Karpas-422 (cell line): ENCODE measurements at regions not wholly inside any gene's neighbourhood (a gene's known extent, or its start where the extent isn't known, plus 50 kb on each side); places are given as distances from the start of the nearest gene placed in this dataset.
A peak's percentile ranks its signal among the peaks of the same experiment; 100 is the strongest.

Experiments used
- DNase-seq: peaks from one replicate; pipeline ENCODE4 v3.0.0-alpha.2; 2015
- H2AFZ ChIP-seq: fragments of 200-600 bp; sonication (generic); 2 replicates; pipeline ENCODE4 v1.6.1; 2014; ENCODE audit warnings: antibody characterized with exemption, low read length, mixed read lengths
- H3K27ac ChIP-seq: fragments of 200-600 bp; sonication (generic); 2 replicates; pipeline ENCODE4 v1.5.1; 2014; ENCODE audit warnings: mild to moderate bottlenecking, low read length, moderate library complexity
- H3K27me3 ChIP-seq: fragments of 200-600 bp; sonication (generic); 2 replicates; pipeline ENCODE4 v1.6.1; 2014; ENCODE audit warnings: low read length, mixed read lengths
- H3K36me3 ChIP-seq: fragments of 200-600 bp; sonication (generic); 2 replicates; pipeline ENCODE4 v1.6.1; 2014; ENCODE audit warnings: low read length, mixed read lengths; ENCODE audit not compliant: insufficient read depth
- H3K4me1 ChIP-seq: fragments of 200-600 bp; sonication (generic); 2 replicates; pipeline ENCODE4 v1.6.1; 2014; ENCODE audit warnings: mild to moderate bottlenecking, low read length, mixed read lengths
- H3K4me2 ChIP-seq: fragments of 200-600 bp; sonication (generic); 2 replicates; pipeline ENCODE4 v1.6.1; 2014; ENCODE audit warnings: low read length, low read depth, mild to moderate bottlenecking; ENCODE audit not compliant: poor library complexity, severe bottlenecking
- H3K4me3 ChIP-seq: fragments of 200-600 bp; sonication (generic); 2 replicates; pipeline ENCODE4 v1.5.1; 2014; ENCODE audit warnings: mild to moderate bottlenecking, antibody characterized with exemption, low read length, mixed read lengths
- H3K79me2 ChIP-seq: fragments of 200-600 bp; sonication (generic); 2 replicates; pipeline ENCODE4 v1.6.1; 2014; ENCODE audit warnings: mild to moderate bottlenecking, low read length, mixed read lengths
- H3K9ac ChIP-seq: fragments of 200-600 bp; sonication (generic); 2 replicates; pipeline ENCODE4 v1.6.0; 2014; ENCODE audit warnings: low read length
- H3K9me2 ChIP-seq: fragments of 200-600 bp; sonication (generic), shearing (Covaris generic); replicated peaks from 2 replicates; pipeline ENCODE4 v1.6.0; 2014; ENCODE audit warnings: mild to moderate bottlenecking, low read length, moderate library complexity; ENCODE audit not compliant: insufficient read depth
- H3K9me3 ChIP-seq: fragments of 300-700, 200-600 bp; sonication (generic); 2 replicates; pipeline ENCODE4 v1.6.1; 2014; ENCODE audit warnings: low read length, mixed read lengths
- H4K20me1 ChIP-seq: fragments of 200-600 bp; sonication (generic); 2 replicates; pipeline ENCODE4 v1.6.1; 2014; ENCODE audit warnings: mild to moderate bottlenecking, antibody characterized with exemption, low read length, low read depth; ENCODE audit not compliant: insufficient read depth

DNA sequence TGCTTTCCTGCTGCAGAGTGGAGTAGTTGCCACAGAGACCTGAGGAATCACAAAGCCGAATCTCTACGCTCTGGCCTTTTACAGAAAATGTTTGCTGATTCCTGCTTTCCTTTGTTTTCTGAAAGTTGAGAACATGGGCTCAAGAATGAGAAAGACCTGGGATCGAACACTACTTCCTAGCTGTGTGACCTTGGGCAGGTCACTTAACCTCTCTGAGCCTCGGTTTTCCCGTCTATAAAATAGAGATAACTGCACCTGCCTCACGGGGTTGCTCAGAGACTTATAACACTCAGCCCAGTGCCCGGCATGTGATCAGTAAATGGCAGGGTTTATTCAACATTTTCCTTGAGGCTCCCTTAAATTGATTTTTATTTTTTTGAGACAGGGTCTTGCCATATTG is 70.9 kb upstream of the ALX4 start:
- no peaks in the 10 kb centered on the region for H3K4me1 ChIP-seq
- no peak overlapping the region for H2AFZ ChIP-seq
- H3K27ac ChIP-seq: no peak overlapping the region
- H3K36me3 ChIP-seq: no peaks in the 10 kb centered on the region
- no peaks in the 10 kb centered on the region for H3K27me3 ChIP-seq
- no peaks in the 10 kb centered on the region for H3K9me3 ChIP-seq
- no peak overlapping the region for H3K4me2 ChIP-seq
- no peak for DNase-seq
- no peaks in the 10 kb centered on the region for H3K79me2 ChIP-seq
- no peaks in the 10 kb centered on the region for H3K9me2 ChIP-seq
- no peak overlapping the region for H3K4me3 ChIP-seq
- no peaks in the 10 kb centered on the region for H4K20me1 ChIP-seq
- H3K9ac ChIP-seq: no peak overlapping the region

DNA sequence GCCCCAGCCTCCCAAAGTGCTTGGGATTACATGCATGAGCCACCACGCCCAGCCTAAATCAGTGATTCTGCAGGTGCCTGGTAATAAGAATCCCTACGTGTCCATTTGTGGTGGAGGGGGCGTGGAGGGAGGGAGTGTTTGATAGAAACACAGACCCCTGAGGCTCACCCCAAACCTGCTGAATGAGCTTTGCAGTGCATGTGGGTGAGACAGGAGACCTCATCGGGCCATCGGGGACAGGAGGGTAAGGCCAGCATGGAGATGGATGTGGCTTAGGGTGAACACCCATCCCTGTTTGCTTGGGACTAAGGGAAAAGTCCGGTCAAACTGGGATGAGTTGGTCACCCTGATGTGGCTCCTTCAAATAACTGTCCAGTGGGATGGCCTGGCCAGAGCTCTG is 71.3 kb upstream of the ALX4 start:
- DNase-seq: no peak
- no peaks in the 10 kb centered on the region for H3K36me3 ChIP-seq
- no peak overlapping the region for H3K9ac ChIP-seq
- H3K4me3 ChIP-seq: no peak overlapping the region
- no peak overlapping the region for H3K27ac ChIP-seq
- H2AFZ ChIP-seq: no peak overlapping the region
- H3K9me2 ChIP-seq: no peaks in the 10 kb centered on the region
- H3K4me2 ChIP-seq: no peak overlapping the region
- no peaks in the 10 kb centered on the region for H3K79me2 ChIP-seq
- H3K9me3 ChIP-seq: no peaks in the 10 kb centered on the region
- no peaks in the 10 kb centered on the region for H3K27me3 ChIP-seq
- no peaks in the 10 kb centered on the region for H3K4me1 ChIP-seq
- H4K20me1 ChIP-seq: no peaks in the 10 kb centered on the region

DNA sequence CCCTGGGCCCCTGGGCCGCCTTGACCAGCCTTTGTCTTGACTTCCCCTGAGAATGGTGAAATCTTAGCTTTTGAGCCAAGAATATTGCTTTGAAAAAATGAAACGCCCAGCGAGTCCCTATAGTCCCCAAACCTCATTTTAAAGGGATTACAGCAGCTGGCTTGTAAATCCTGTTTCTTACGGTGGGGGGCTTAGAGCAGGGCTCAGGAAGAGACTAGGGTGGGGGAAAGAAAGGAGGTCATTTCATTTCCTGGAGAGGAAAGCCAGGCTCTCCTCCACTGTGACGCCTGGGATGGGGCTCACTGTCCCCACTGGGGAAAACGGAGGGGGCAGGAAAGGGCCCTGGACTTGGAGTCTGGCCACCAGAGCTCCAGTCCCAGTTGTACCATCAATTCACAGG is 72.2 kb upstream of the ALX4 start:
- no peak for DNase-seq
- no peak overlapping the region for H3K27ac ChIP-seq
- H3K79me2 ChIP-seq: no peaks in the 10 kb centered on the region
- no peaks in the 10 kb centered on the region for H3K27me3 ChIP-seq
- H3K4me3 ChIP-seq: no peak overlapping the region
- no peaks in the 10 kb centered on the region for H3K36me3 ChIP-seq
- no peak overlapping the region for H2AFZ ChIP-seq
- H3K4me1 ChIP-seq: no peaks in the 10 kb centered on the region
- no peaks in the 10 kb centered on the region for H3K9me3 ChIP-seq
- no peak overlapping the region for H3K4me2 ChIP-seq
- no peaks in the 10 kb centered on the region for H4K20me1 ChIP-seq
- H3K9ac ChIP-seq: no peak overlapping the region
- H3K9me2 ChIP-seq: no peaks in the 10 kb centered on the region

DNA sequence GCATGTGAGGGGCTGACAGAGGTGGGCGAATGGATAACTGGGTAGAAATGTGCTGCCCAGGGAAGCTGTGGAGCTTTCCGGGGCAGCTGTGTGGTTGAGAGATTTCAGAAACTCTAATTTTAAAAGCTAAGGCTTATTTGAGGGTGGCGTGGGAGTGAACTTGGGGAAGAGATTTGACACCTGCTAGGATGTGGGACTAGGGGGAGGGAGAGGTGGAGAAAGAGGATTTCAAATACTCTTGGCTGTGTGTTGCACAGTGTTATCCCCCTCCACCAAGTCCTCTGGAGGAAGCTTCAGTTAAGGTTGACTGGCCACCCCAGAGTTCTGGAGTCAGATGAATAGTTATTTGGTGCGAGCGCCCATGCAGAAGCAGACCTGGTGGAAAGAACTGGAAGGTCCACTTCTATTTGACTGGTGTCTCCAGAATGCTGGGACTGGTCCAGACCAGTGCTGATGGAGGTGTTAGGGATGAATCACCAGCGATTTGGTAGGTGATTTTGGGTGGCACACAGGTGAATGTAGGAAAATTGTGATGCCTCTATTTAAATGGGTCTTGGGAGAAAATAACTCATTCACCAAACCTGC is 72.8 kb upstream of the ALX4 start:
- no peaks in the 10 kb centered on the region for H3K36me3 ChIP-seq
- no peaks in the 10 kb centered on the region for H3K9me3 ChIP-seq

DNA sequence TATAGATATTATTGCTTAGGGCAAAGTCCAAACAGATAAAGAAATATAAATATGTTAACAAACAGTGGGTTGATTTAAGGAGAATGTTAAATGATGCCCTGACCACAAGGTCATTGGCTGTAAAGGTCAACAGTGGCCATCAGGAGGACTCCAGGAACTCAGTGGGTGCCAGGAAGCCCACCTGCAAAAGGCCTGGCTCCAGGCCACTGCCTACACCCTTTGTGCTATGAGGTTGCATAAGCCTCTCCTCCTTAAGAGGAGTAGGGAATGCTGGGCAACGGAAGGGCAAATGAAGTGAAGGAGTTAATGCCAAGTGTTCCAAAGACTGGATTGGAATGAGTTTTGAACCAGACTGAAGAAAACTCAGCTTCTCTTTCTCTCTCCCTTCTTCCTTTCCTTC is 73.3 kb upstream of the ALX4 start:
- Histone ChIP-seq H3K4me2 (no peak overlapping the region), H3K79me2 (no peaks in the 10 kb centered on the region), H3K4me3 (no peak overlapping the region), H3K9me3 (no peaks in the 10 kb centered on the region), H2AFZ (no peak overlapping the region), H3K4me1 (no peaks in the 10 kb centered on the region), H3K9ac (no peak overlapping the region), H3K27ac (no peak overlapping the region), H4K20me1 (no peaks in the 10 kb centered on the region), H3K9me2 (no peaks in the 10 kb centered on the region), H3K36me3 (no peaks in the 10 kb centered on the region), H3K27me3 (no peaks in the 10 kb centered on the region)
- DNase-seq: no peak

More for the DNA sequence above, 72.8 kb upstream of the ALX4 start:
- Histone ChIP-seq H3K4me3 (no peak overlapping the region), H3K4me1 (no peaks in the 10 kb centered on the region), H3K4me2 (no peak overlapping the region), H3K9ac (no peak overlapping the region), H3K9me2 (no peaks in the 10 kb centered on the region), H3K27me3 (no peaks in the 10 kb centered on the region), H3K27ac (no peak overlapping the region), H3K79me2 (no peaks in the 10 kb centered on the region), H2AFZ (no peak overlapping the region), H4K20me1 (no peaks in the 10 kb centered on the region)
- no peak for DNase-seq

DNA sequence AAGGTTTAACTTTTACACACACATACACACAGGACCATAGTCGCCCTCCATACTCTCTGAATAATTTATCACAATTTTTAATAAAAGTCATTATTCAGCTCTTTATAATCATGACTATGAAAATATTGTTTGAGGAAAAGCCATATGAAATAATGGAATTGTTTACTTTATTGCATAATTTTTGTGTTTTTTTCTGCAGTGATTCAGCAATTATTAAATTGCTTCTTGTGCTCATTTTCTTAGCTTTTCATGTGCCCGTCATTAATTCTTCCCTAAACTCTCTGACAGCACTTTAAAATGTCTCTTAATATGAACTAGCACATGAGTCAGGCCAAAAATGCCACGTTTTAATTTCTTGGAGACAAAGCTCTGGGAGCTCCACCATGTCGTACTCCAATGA is 77.5 kb upstream of the ALX4 start:
- peak; percentile 14 for DNase-seq
- no peaks in the 10 kb centered on the region for H3K9me3 ChIP-seq
- H3K36me3 ChIP-seq: no peaks in the 10 kb centered on the region
- no peaks in the 10 kb centered on the region for H3K79me2 ChIP-seq
- no peak overlapping the region for H3K4me2 ChIP-seq
- no peaks in the 10 kb centered on the region for H3K4me1 ChIP-seq
- no peak overlapping the region for H3K27ac ChIP-seq
- no peak overlapping the region for H2AFZ ChIP-seq
- no peaks in the 10 kb centered on the region for H3K9me2 ChIP-seq
- no peaks in the 10 kb centered on the region for H4K20me1 ChIP-seq
- no peaks in the 10 kb centered on the region for H3K27me3 ChIP-seq
- H3K9ac ChIP-seq: no peak overlapping the region
- no peak overlapping the region for H3K4me3 ChIP-seq

DNA sequence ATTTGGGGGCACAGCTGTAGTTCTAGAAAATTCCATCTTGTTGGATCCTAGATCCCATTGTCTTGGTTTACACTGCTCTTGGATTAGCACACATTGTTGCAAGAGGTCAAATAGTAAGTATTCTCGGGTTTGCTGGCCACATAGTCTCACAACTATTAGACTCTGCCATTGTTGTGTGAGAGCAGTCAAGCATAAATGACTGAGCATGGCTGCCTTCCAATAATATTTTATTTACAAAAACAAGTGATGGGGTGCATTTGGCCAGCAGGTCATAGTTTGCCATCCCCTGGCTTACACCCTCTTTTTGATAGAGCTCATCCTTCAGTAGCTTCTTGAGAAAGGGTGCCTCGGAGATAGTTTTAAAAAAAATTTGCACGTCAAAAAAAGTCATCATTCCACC is 77.9 kb upstream of the ALX4 start:
- no peak for DNase-seq
- no peak overlapping the region for H2AFZ ChIP-seq
- H3K4me2 ChIP-seq: no peak overlapping the region
- H3K9ac ChIP-seq: no peak overlapping the region
- H3K27ac ChIP-seq: no peak overlapping the region
- no peaks in the 10 kb centered on the region for H3K9me3 ChIP-seq
- no peaks in the 10 kb centered on the region for H4K20me1 ChIP-seq
- no peaks in the 10 kb centered on the region for H3K4me1 ChIP-seq
- no peaks in the 10 kb centered on the region for H3K9me2 ChIP-seq
- H3K36me3 ChIP-seq: no peaks in the 10 kb centered on the region
- no peak overlapping the region for H3K4me3 ChIP-seq
- no peaks in the 10 kb centered on the region for H3K79me2 ChIP-seq
- no peaks in the 10 kb centered on the region for H3K27me3 ChIP-seq

DNA sequence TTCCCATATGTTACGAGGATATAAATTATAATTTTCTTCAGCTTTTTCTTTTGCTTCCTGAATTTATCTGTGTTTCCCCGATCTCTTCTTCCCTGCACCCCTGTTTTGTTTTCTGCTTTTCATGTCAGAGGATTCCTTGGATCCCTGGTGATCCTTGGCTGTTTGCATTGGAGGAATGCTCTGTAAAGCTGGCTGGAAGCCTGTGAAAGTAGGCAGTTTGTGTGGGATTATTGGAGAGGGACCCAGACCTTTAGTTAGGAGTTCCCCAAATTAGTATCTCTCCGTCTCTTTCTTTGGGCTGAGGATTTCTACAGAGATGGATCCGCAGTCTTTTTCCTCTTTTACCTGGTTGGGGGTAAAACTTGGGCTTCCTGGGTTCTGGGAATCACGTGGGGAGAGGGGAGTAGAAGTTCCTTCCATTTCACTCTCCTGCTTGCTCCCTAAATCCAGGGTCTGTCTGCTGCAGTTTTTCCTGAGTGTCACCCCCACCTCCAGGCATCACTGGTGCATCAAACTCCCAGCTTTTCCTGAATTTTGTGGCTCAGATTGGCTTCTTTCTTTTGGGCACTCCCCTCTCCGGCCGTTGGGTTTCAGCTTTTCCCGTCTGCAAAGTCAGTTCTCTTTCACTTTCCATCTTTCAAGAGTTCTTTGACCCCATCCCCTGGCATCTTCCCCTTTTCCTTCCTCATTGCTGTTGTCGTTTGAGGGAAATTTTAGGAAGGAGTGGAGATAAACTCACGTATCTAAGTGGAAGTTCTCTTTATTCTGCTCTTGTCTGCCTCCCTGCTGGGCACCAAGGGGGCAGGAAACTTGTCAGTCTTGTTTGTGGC is 79.1 kb upstream of the ALX4 start:
- Histone ChIP-seq H3K9me3 (no peaks in the 10 kb centered on the region), H3K36me3 (no peaks in the 10 kb centered on the region), H3K4me3 (no peak overlapping the region), H3K4me2 (no peak overlapping the region), H3K27ac (no peak overlapping the region), H3K79me2 (no peaks in the 10 kb centered on the region), H3K9me2 (no peaks in the 10 kb centered on the region), H3K27me3 (no peaks in the 10 kb centered on the region), H3K9ac (no peak overlapping the region), H4K20me1 (no peaks in the 10 kb centered on the region), H3K4me1 (no peaks in the 10 kb centered on the region), H2AFZ (no peak overlapping the region)
- DNase-seq: peak; percentile 16
